Right atrium auricular region (tissue), 2 donors: ENCODE measurements at regions not wholly inside any gene's neighbourhood (a gene's known extent, or its start where the extent isn't known, plus 50 kb on each side); places are given as distances from the start of the nearest gene placed in this dataset.

Experiments used
- DNase-seq: peaks from one replicate; pipeline ENCODE4 v3.0.0-alpha.2; 2019; ENCODE audit warnings: low spot score
- H3K27ac ChIP-seq, 2 donors: fragments of 200-600 bp; sonication (generic); 1 replicate in 1 of 2; 2 replicates in 1 of 2; pipeline ENCODE4 v1.5.1; 2016 to 2019
- H3K27me3 ChIP-seq, 2 donors: fragments of 200-600 bp; sonication (generic); one replicate each; pipeline versions ENCODE4 v1.5.1 to v1.6.0; 2017 to 2019
- H3K36me3 ChIP-seq: fragments of 200-600 bp; sonication (generic); one replicate; pipeline ENCODE4 v1.5.1; 2016
- H3K4me1 ChIP-seq, 2 donors: fragments of 200-600 bp; sonication (generic); one replicate each; pipeline versions ENCODE4 v1.5.1 to v1.6.0; 2017 to 2019
- H3K4me3 ChIP-seq, 2 donors: fragments of 200-600 bp; sonication (generic); 1 replicate in 1 of 2; 2 replicates in 1 of 2; pipeline ENCODE4 v1.5.1; 2017 to 2019; ENCODE audit warnings: mild to moderate bottlenecking in 1 of 2, moderate library complexity in 1 of 2
- H3K9me3 ChIP-seq, 2 donors: fragments of 200-600 bp; sonication (generic); one replicate each; pipeline ENCODE4 v1.5.1; 2019
- CTCF ChIP-seq, 2 donors: fragments of 200-600 bp; sonication (generic); IDR thresholded peaks; one replicate each; pipeline ENCODE4 v1.5.1; 2019; ENCODE audit warnings: antibody characterized with exemption in 2 of 2

GRCh38 chr18:69162649-69163048 lies 238.0 kb upstream of the DOK6 start:
- Histone ChIP-seq H3K36me3 (no peaks in the 10 kb centered on the region), H3K27me3 (no peaks in the 10 kb centered on the region), H3K4me1 (peaks cover 0 to 4% of the 10 kb centered on the region in 2 donors), H3K9me3 (no peaks in the 10 kb centered on the region), H3K4me3 (no peak overlapping the region), H3K27ac (no peak overlapping the region)
- no peak for TF ChIP-seq CTCF (IDR thresholded peaks at IDR 0.05)
- no peak for DNase-seq

DNA sequence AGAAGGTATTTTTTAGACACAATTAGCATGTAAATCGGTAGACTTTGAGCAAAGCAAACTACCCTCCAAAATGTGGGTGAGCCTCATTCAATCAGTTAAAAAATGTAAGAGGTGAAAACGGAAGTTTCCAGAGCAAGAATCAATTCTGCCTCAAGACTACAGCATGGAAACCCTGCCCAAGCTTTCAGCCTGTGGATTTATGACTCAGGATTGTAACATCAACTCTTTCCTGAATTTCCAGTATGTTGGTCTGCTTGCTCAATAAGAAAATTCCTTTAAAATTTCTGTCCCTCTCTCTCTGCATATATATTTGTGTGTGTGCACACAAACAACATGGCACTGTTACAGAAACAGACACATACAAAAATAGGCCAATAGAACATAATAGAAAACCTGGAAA lies 228.6 kb upstream of the DOK6 start:
- Histone ChIP-seq H3K27me3 (no peaks in the 10 kb centered on the region), H3K9me3 (no peaks in the 10 kb centered on the region), H3K27ac (no peak overlapping the region), H3K4me3 (no peak overlapping the region), H3K4me1 (no peaks in the 10 kb centered on the region), H3K36me3 (no peaks in the 10 kb centered on the region)
- TF ChIP-seq CTCF (IDR thresholded peaks at IDR 0.05): no peak
- DNase-seq: no peak

- no peaks in the 10 kb centered on the region for H3K36me3 ChIP-seq
- no peak overlapping the region for H3K4me3 ChIP-seq
- TF ChIP-seq CTCF (IDR thresholded peaks at IDR 0.05): no peak
- no peak overlapping the region for H3K27ac ChIP-seq
- DNase-seq: no peak
- no peaks in the 10 kb centered on the region for H3K4me1 ChIP-seq
- no peaks in the 10 kb centered on the region for H3K9me3 ChIP-seq
- H3K27me3 ChIP-seq: no peaks in the 10 kb centered on the region
These were observed 225.0 kb upstream of the DOK6 start for GRCh38 chr18:69175681-69176080.

- H3K4me1 ChIP-seq: no peaks in the 10 kb centered on the region
- TF ChIP-seq CTCF (IDR thresholded peaks at IDR 0.05): no peak
- H3K27ac ChIP-seq: no peak overlapping the region
- DNase-seq: no peak
- H3K9me3 ChIP-seq: no peaks in the 10 kb centered on the region
- H3K36me3 ChIP-seq: no peaks in the 10 kb centered on the region
- no peak overlapping the region for H3K4me3 ChIP-seq
- H3K27me3 ChIP-seq: no peaks in the 10 kb centered on the region
These were observed 223.9 kb upstream of the DOK6 start for GRCh38 chr18:69176741-69177140.

GRCh38 chr18:69177702-69178101 lies 223.0 kb upstream of the DOK6 start:
- H3K27me3 ChIP-seq: no peaks in the 10 kb centered on the region
- H3K36me3 ChIP-seq: no peaks in the 10 kb centered on the region
- H3K9me3 ChIP-seq: no peaks in the 10 kb centered on the region
- no peak for TF ChIP-seq CTCF (IDR thresholded peaks at IDR 0.05)
- H3K4me1 ChIP-seq: no peaks in the 10 kb centered on the region
- H3K4me3 ChIP-seq: no peak overlapping the region
- no peak for DNase-seq
- H3K27ac ChIP-seq: no peak overlapping the region

GRCh38 chr18:69186162-69186561 lies 214.5 kb upstream of the DOK6 start:
- Histone ChIP-seq H3K36me3 (no peaks in the 10 kb centered on the region), H3K27ac (no peak overlapping the region), H3K4me3 (no peak overlapping the region), H3K9me3 (no peaks in the 10 kb centered on the region), H3K27me3 (no peaks in the 10 kb centered on the region), H3K4me1 (no peaks in the 10 kb centered on the region)
- DNase-seq: no peak
- TF ChIP-seq CTCF (IDR thresholded peaks at IDR 0.05): no peak
